Breast epithelium (tissue), 3 donors: ENCODE measurements at regions not wholly inside any gene's neighbourhood (a gene's known extent, or its start where the extent isn't known, plus 50 kb on each side); places are given as distances from the start of the nearest gene placed in this dataset.

Experiments used
- CTCF ChIP-seq, 3 donors: fragments of 450-650 bp; IDR thresholded peaks; one replicate each; pipeline ENCODE4 v1.5.1; 2016 to 2017; ENCODE audit warnings: antibody characterized with exemption in 3 of 3, mild to moderate bottlenecking in 3 of 3, moderate library complexity in 3 of 3
- POLR2A ChIP-seq: fragments of 450-650 bp; IDR thresholded peaks from one replicate; pipeline ENCODE4 v1.6.1; 2016; ENCODE audit warnings: antibody characterized with exemption, mild to moderate bottlenecking, moderate library complexity
- POLR2AphosphoS5 ChIP-seq, 3 donors: sonication (generic); formaldehyde crosslinking; IDR thresholded peaks; one replicate each; pipeline ENCODE4 v1.6.1; 2017; ENCODE audit warnings: antibody characterized with exemption in 3 of 3

GRCh38 chr5:105685884-105686283 lies 1984.9 kb downstream of the EFNA5 start:
- TF ChIP-seq POLR2A: no peak
- TF ChIP-seq CTCF (IDR thresholded peaks at IDR 0.05): no peak
- no peak for TF ChIP-seq POLR2AphosphoS5 (IDR thresholded peaks at IDR 0.05)
